HEK293 (cell line): ENCODE measurements at regions not wholly inside any gene's neighbourhood (a gene's known extent, or its start where the extent isn't known, plus 50 kb on each side); places are given as distances from the start of the nearest gene placed in this dataset.

Experiments used
- CTCF ChIA-PET: fragments of 350-600 bp; formaldehyde crosslinking; extraction: SDS; loops from one replicate; lab custom pipeline; 2021; ENCODE audit warnings: antibody characterized with exemption; lab: Yijun Ruan, JAX
- POLR2A ChIA-PET: fragments of 300-600 bp; formaldehyde crosslinking; extraction: SDS; loops from one replicate; lab custom pipeline; 2020; ENCODE audit warnings: antibody characterized with exemption, inconsistent platforms; lab: Yijun Ruan, JAX
- H3K27ac ChIP-seq: fragments of 200-500 bp; sonication (Bioruptor generic); 2 replicates; pipeline ENCODE4 v1.5.1; 2014; ENCODE audit warnings: low read depth, low read length, control low read depth, inconsistent platforms; ENCODE audit errors: extremely low read depth
- H3K36me3 ChIP-seq, 2 experiments: fragments of 200-500 bp in 1 of 2; sonication (Bioruptor generic) in 1 of 2; 1 replicate in 1 of 2; 2 replicates in 1 of 2; pipeline ENCODE4 v1.5.1; 2014 to 2017; ENCODE audit warnings: inconsistent platforms in 2 of 2, low read length in 2 of 2; ENCODE audit not compliant: control insufficient read depth in 2 of 2, insufficient read depth in 1 of 2
- H3K4me1 ChIP-seq: fragments of 200-500 bp; sonication (Bioruptor generic); 2 replicates; pipeline ENCODE4 v1.5.1; 2014; ENCODE audit warnings: mild to moderate bottlenecking, low read length, inconsistent platforms; ENCODE audit not compliant: control insufficient read depth, insufficient read depth
- H3K4me3 ChIP-seq: 2 replicates; pipeline ENCODE4 v1.5.1; 2011; ENCODE audit warnings: low read depth, mild to moderate bottlenecking, control low read depth, low read length, moderate library complexity
- H3K9me3 ChIP-seq: fragments of 200-500 bp; sonication (Bioruptor generic); 2 replicates; pipeline ENCODE4 v1.5.1; 2014; ENCODE audit warnings: low read depth, low read length, inconsistent platforms; ENCODE audit not compliant: control insufficient read depth, insufficient read depth
- GFI1B ChIP-seq: fragments of 450-650 bp; formaldehyde crosslinking; IDR thresholded peaks from 2 replicates; pipeline ENCODE4 v1.5.1; 2016; ENCODE audit warnings: missing biosample characterization, missing genetic modification characterization
- KLF8 ChIP-seq: fragments of 450-650 bp; formaldehyde crosslinking; IDR thresholded peaks from 2 replicates; pipeline ENCODE4 v1.5.1; 2016; ENCODE audit warnings: missing biosample characterization, missing genetic modification characterization
- MYNN ChIP-seq: fragments of 450-650 bp; formaldehyde crosslinking; IDR thresholded peaks from 2 replicates; pipeline ENCODE4 v1.5.1; 2016; ENCODE audit warnings: missing biosample characterization, missing genetic modification characterization, borderline replicate concordance
- SCRT1 ChIP-seq: fragments of 450-650 bp; formaldehyde crosslinking; IDR thresholded peaks from 2 replicates; pipeline ENCODE4 v1.5.1; 2016; ENCODE audit warnings: missing biosample characterization, missing genetic modification characterization, borderline replicate concordance
- SP7 ChIP-seq: fragments of 450-650 bp; formaldehyde crosslinking; IDR thresholded peaks from 2 replicates; pipeline ENCODE4 v1.5.1; 2016; ENCODE audit warnings: missing biosample characterization, missing genetic modification characterization
- ZBTB26 ChIP-seq: fragments of 450-650 bp; formaldehyde crosslinking; optimal IDR thresholded peaks from 2 replicates; pipeline ENCODE3; 2016; ENCODE audit warnings: missing biosample characterization, mild to moderate bottlenecking, missing genetic modification characterization
- ZBTB8A ChIP-seq: fragments of 450-650 bp; formaldehyde crosslinking; IDR thresholded peaks from 2 replicates; pipeline ENCODE4 v1.5.1; 2016; ENCODE audit warnings: missing biosample characterization, missing genetic modification characterization
- ZFHX2 ChIP-seq: fragments of 450-650 bp; formaldehyde crosslinking; conservative IDR thresholded peaks from 2 replicates; pipeline ENCODE4 v1.5.1; 2016; ENCODE audit warnings: missing biosample characterization, missing genetic modification characterization
- ZFP3 ChIP-seq: fragments of 450-650 bp; formaldehyde crosslinking; IDR thresholded peaks from 2 replicates; pipeline ENCODE4 v1.5.1; 2016; ENCODE audit warnings: low read depth, missing biosample characterization, missing genetic modification characterization
- ZNF140 ChIP-seq: fragments of 450-650 bp; formaldehyde crosslinking; IDR thresholded peaks from 2 replicates; pipeline ENCODE4 v1.5.1; 2016; ENCODE audit warnings: missing biosample characterization, missing genetic modification characterization
- ZNF157 ChIP-seq: fragments of 450-650 bp; formaldehyde crosslinking; IDR thresholded peaks from 2 replicates; pipeline ENCODE4 v1.5.1; 2016; ENCODE audit warnings: missing biosample characterization, missing genetic modification characterization
- ZNF24 ChIP-seq: fragments of 450-650 bp; formaldehyde crosslinking; IDR thresholded peaks from 2 replicates; pipeline ENCODE4 v1.5.1; 2016; ENCODE audit warnings: missing biosample characterization, missing genetic modification characterization
- ZNF302 ChIP-seq: fragments of 450-650 bp; formaldehyde crosslinking; IDR thresholded peaks from 2 replicates; pipeline ENCODE4 v1.5.1; 2016; ENCODE audit warnings: missing biosample characterization, missing genetic modification characterization, low read depth
- ZNF324 ChIP-seq: fragments of 450-650 bp; formaldehyde crosslinking; IDR thresholded peaks from 2 replicates; pipeline ENCODE4 v1.5.1; 2016; ENCODE audit warnings: missing biosample characterization, missing genetic modification characterization
- ZNF350 ChIP-seq: fragments of 450-650 bp; formaldehyde crosslinking; IDR thresholded peaks from 2 replicates; pipeline ENCODE4 v1.5.0; 2017; ENCODE audit warnings: missing biosample characterization, mild to moderate bottlenecking, missing genetic modification characterization
- ZNF362 ChIP-seq: fragments of 450-650 bp; formaldehyde crosslinking; IDR thresholded peaks from 2 replicates; pipeline ENCODE4 v1.5.1; 2016; ENCODE audit warnings: missing biosample characterization, missing genetic modification characterization
- ZNF555 ChIP-seq: fragments of 450-650 bp; formaldehyde crosslinking; conservative IDR thresholded peaks from 2 replicates; pipeline ENCODE4 v1.5.1; 2017; ENCODE audit warnings: missing biosample characterization, mild to moderate bottlenecking, missing genetic modification characterization, inconsistent platforms
- ZNF596 ChIP-seq: fragments of 450-650 bp; IDR thresholded peaks from 2 replicates; pipeline ENCODE4 v1.5.0; 2018; ENCODE audit warnings: missing biosample characterization, mild to moderate bottlenecking, missing genetic modification characterization, moderate library complexity
- ZNF670 ChIP-seq: fragments of 450-650 bp; formaldehyde crosslinking; IDR thresholded peaks from 2 replicates; pipeline ENCODE4 v1.5.1; 2016; ENCODE audit warnings: missing biosample characterization, missing genetic modification characterization, low read depth
- TF ChIP-seq, protein P1 (sequence below): fragments of 450-650 bp; formaldehyde crosslinking; IDR thresholded peaks from 2 replicates; pipeline ENCODE4 v1.5.1; 2016; ENCODE audit warnings: missing biosample characterization, missing genetic modification characterization
- TF ChIP-seq, protein P2 (sequence below): fragments of 450-650 bp; formaldehyde crosslinking; IDR thresholded peaks from 2 replicates; pipeline ENCODE4 v1.5.1; 2016; ENCODE audit warnings: missing biosample characterization, missing genetic modification characterization
- TF ChIP-seq, protein P3 (sequence below): fragments of 450-650 bp; formaldehyde crosslinking; IDR thresholded peaks from 2 replicates; pipeline ENCODE4 v1.5.1; 2016; ENCODE audit warnings: missing biosample characterization, missing genetic modification characterization
- TF ChIP-seq, protein P4 (sequence below): fragments of 450-650 bp; formaldehyde crosslinking; IDR thresholded peaks from 2 replicates; pipeline ENCODE4 v1.5.1; 2016; ENCODE audit warnings: missing biosample characterization, missing genetic modification characterization

DNA sequence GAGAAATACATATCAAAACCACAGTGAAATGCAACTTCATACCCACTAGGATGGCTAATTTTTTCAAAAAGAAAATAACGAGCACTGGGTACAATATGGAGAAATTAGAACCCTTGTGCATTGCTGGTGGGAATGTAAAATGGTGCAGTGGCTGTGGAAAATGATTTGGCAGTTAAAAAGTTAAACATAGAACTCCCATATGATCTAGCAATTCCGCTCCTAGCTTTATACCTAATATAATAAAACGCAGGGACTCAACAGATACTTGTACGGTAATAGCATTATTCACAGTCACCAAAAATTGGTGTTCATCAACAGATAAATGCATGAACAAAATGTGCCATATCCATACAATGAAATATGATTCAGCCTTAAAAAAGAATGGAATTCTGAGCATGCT is 58.8 kb upstream of the PLPP4 start:
- H3K4me3 ChIP-seq = no peak overlapping the region
- H3K36me3 ChIP-seq = no peaks in the 10 kb centered on the region
- H3K9me3 ChIP-seq = no peaks in the 10 kb centered on the region
- ChIA-PET CTCF (no interaction called here), POLR2A (no interaction called here)
- no peak for TF ChIP-seq ZNF24 (tag by site-specific recombination)
- TF ChIP-seq ZNF140 = peak; percentile 97
- TF ChIP-seq ZFHX2 = no peak
- TF ChIP-seq, protein P1, sequence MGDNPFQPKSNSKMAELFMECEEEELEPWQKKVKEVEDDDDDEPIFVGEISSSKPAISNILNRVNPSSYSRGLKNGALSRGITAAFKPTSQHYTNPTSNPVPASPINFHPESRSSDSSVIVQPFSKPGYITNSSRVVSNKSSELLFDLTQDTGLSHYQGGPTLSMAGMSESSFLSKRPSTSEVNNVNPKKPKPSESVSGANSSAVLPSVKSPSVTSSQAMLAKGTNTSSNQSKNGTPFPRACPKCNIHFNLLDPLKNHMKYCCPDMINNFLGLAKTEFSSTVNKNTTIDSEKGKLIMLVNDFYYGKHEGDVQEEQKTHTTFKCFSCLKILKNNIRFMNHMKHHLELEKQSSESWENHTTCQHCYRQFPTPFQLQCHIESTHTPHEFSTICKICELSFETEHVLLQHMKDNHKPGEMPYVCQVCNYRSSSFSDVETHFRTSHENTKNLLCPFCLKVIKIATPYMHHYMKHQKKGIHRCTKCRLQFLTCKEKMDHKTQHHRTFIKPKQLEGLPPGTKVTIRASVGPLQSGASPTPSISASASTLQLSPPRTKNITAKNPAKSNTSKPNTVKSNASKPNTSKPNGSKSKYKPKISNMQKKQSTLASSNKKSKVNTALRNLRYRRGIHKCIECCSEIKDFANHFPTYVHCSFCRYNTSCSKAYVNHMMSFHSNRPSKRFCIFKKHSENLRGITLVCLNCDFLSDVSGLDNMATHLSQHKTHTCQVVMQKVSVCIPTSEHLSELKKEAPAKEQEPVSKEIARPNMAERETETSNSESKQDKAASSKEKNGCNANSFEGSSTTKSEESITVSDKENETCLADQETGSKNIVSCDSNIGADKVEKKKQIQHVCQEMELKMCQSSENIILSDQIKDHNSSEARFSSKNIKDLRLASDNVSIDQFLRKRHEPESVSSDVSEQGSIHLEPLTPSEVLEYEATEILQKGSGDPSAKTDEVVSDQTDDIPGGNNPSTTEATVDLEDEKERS = no peak
- TF ChIP-seq ZBTB8A = no peak
- no peaks in the 10 kb centered on the region for H3K4me1 ChIP-seq
- no peak overlapping the region for H3K27ac ChIP-seq

- POLR2A ChIA-PET = no interaction called here
Measured at GRCh38 chr10:120400601-120401000, 56.4 kb upstream of the PLPP4 start.

GRCh38 chr10:120402147-120402766 is 54.8 kb upstream of the PLPP4 start:
- no peaks in the 10 kb centered on the region for H3K36me3 ChIP-seq
- H3K27ac ChIP-seq = no peak overlapping the region
- H3K4me3 ChIP-seq = no peak overlapping the region
- ChIA-PET POLR2A (no interaction called here), CTCF (no interaction called here)
- no peaks in the 10 kb centered on the region for H3K9me3 ChIP-seq
- H3K4me1 ChIP-seq = no peaks in the 10 kb centered on the region
- no peak for TF ChIP-seq SCRT1 (tag by site-specific recombination)
- TF ChIP-seq ZNF670 (tag by site-specific recombination) = no peak
- no peak for TF ChIP-seq ZNF362 (tag by site-specific recombination)
- TF ChIP-seq KLF8 (tag by site-specific recombination) = no peak
- TF ChIP-seq ZNF302 (tag by site-specific recombination) = no peak
- no peak for TF ChIP-seq ZFP3 (tag by site-specific recombination)
- TF ChIP-seq, protein P2, sequence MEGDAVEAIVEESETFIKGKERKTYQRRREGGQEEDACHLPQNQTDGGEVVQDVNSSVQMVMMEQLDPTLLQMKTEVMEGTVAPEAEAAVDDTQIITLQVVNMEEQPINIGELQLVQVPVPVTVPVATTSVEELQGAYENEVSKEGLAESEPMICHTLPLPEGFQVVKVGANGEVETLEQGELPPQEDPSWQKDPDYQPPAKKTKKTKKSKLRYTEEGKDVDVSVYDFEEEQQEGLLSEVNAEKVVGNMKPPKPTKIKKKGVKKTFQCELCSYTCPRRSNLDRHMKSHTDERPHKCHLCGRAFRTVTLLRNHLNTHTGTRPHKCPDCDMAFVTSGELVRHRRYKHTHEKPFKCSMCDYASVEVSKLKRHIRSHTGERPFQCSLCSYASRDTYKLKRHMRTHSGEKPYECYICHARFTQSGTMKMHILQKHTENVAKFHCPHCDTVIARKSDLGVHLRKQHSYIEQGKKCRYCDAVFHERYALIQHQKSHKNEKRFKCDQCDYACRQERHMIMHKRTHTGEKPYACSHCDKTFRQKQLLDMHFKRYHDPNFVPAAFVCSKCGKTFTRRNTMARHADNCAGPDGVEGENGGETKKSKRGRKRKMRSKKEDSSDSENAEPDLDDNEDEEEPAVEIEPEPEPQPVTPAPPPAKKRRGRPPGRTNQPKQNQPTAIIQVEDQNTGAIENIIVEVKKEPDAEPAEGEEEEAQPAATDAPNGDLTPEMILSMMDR (tag by site-specific recombination) = no peak
- TF ChIP-seq, protein P3, sequence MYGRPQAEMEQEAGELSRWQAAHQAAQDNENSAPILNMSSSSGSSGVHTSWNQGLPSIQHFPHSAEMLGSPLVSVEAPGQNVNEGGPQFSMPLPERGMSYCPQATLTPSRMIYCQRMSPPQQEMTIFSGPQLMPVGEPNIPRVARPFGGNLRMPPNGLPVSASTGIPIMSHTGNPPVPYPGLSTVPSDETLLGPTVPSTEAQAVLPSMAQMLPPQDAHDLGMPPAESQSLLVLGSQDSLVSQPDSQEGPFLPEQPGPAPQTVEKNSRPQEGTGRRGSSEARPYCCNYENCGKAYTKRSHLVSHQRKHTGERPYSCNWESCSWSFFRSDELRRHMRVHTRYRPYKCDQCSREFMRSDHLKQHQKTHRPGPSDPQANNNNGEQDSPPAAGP = no peak
- TF ChIP-seq GFI1B = no peak
- TF ChIP-seq ZNF555 = no peak
- TF ChIP-seq MYNN (tag by site-specific recombination) = no peak
- TF ChIP-seq SP7 = no peak
- TF ChIP-seq ZNF350 (tag by site-specific recombination) = no peak
- no peak for TF ChIP-seq ZBTB26 (tag by site-specific recombination)

More at GRCh38 chr10:120400601-120401000, 56.4 kb upstream of the PLPP4 start:
- TF ChIP-seq, protein P4, sequence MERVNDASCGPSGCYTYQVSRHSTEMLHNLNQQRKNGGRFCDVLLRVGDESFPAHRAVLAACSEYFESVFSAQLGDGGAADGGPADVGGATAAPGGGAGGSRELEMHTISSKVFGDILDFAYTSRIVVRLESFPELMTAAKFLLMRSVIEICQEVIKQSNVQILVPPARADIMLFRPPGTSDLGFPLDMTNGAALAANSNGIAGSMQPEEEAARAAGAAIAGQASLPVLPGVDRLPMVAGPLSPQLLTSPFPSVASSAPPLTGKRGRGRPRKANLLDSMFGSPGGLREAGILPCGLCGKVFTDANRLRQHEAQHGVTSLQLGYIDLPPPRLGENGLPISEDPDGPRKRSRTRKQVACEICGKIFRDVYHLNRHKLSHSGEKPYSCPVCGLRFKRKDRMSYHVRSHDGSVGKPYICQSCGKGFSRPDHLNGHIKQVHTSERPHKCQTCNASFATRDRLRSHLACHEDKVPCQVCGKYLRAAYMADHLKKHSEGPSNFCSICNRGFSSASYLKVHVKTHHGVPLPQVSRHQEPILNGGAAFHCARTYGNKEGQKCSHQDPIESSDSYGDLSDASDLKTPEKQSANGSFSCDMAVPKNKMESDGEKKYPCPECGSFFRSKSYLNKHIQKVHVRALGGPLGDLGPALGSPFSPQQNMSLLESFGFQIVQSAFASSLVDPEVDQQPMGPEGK = no peak
- no peak for TF ChIP-seq ZNF157 (tag by site-specific recombination)
- TF ChIP-seq ZNF596 (tag by site-specific recombination) = peak; percentile 46; the same call in 1 of the 2 replicates
- no peak for TF ChIP-seq ZNF324 (tag by site-specific recombination)
- H3K27ac ChIP-seq = no peak overlapping the region
- no peaks in the 10 kb centered on the region for H3K36me3 ChIP-seq
- no peak overlapping the region for H3K4me3 ChIP-seq
- no peaks in the 10 kb centered on the region for H3K9me3 ChIP-seq
- H3K4me1 ChIP-seq = no peaks in the 10 kb centered on the region
- CTCF ChIA-PET = interaction anchor here (0.6 to 1.2 kb wide), 2 partner anchors 23 to 25 kb away, joined by 3 to 4 read pairs; no protein-coding TSS in a partner anchor
